EL (cell line): ENCODE measurements at regions not wholly inside any gene's neighbourhood (a gene's known extent, or its start where the extent isn't known, plus 50 kb on each side); places are given as distances from the start of the nearest gene placed in this dataset.
A peak's percentile ranks its signal among the peaks of the same experiment; 100 is the strongest.
"Not testable (repeated sequence)": the region's sequence is repeated elsewhere in the genome, so short reads cannot be mapped to it uniquely, and the experiment has no call there.

ENCODE experiments used
- DNase-seq: peaks from one replicate; pipeline ENCODE4 v3.0.0-alpha.2; 2016

DNA sequence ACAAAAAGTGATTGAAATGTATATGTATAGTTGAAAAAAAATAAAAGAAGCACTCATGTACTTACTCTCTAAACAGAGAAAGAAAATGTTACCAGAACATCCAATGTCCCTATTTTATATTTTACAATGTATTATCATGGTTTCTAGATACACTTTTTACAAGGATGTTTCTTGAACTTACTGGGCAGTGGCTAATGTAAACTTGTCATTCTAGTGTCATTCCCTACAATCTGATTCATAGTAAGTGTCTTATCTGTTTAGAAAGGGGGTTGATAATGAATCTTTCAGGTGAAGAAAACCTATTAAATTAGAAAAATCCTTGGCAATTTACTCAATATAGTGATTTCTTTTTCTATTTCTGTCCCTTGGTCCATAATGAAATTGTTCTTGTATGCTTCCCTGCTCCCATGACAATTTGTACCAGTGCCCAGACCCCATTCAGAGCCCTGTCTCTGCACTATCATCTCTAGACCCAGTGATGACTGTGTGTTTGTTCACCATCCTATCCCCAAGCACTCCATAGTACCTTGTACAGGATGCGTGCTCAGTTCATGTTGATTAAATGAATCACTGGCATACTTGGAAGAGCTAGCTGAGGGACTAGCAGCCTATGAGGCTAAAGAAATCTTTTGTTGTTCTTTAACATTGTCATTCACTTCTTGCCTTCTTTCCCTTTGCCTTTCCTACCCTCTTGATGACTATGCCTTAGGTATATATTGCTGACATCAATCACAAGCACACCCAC lies 101.2 kb downstream of the HMHB1 start:
- DNase-seq, result peak; percentile 86

DNA sequence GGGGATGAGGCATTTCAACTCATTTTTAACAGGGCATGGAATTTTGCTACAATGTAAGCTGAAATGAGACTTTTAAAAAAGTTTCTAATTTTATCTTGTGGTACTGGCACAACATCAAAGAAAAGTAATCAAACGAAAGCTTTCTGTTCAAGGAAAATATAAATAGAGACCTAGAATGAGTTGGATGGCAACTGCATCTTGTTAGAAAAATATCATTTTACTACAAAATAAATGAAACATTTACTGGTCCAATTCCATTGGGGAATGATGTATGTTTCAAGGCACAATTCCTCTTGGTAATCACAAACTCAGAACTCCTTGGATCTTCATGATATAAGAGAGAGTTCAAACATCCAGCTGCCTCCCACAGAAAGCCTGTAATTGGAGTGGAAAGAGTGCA lies 102.8 kb downstream of the HMHB1 start:
- no peak for DNase-seq

DNA sequence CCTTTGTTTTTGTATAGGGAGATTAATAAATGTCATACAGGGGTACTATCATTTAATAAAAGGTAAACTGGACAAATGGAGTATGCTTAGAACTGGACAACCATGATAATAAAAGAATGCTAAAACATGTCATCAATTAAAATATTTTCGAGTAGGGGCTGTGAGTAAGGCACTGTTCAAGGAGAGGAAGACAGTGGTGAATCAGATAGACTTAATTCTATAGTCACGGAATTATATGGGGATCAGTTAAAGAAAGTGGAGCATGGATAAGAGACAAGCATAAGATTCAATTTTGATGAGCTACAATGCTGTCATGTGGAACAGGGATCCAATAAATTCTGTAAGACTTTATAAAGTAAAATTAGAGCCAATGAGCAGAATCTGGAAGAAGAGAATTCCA lies 104.5 kb downstream of the HMHB1 start:
- peak; percentile 44 for DNase-seq

DNA sequence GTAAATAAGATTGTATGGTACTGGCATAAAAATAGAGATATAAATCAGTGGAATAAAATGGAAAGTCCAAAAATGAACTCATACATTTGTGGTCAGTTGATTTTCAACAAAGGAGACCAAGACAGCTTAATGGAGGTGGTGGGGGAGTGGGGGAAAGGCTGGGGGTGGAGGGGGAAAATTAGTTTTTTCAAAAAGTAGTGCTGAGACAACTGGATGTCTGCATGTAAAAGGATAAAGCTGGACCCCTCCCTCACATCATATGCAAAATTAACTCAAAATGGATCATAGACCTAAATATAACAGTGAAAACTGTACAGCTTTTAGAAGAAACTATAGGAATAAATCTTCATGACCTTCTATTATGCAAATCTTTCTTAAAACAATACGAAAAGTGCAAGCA lies 107.0 kb downstream of the HMHB1 start:
- no peak for DNase-seq

DNA sequence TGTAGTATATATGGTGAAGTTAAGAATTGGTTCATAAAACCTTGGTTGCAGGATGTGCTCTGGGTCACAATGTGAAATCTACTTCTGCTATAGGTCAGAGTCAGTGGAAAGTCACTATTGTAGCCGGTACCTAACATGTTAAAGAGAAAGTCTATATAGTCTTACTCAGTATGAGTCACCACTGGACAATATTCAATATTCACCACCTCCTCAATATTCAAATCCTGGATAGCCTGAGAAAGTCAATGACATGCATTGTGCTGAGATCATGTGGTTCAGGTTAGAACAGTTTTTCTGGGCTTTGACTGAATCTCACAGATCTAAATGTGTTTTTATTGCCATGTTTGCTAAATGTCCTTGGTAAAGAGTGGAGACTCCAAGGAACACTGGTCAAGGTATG lies 108.8 kb downstream of the HMHB1 start:
- peak; percentile 74 for DNase-seq

DNA sequence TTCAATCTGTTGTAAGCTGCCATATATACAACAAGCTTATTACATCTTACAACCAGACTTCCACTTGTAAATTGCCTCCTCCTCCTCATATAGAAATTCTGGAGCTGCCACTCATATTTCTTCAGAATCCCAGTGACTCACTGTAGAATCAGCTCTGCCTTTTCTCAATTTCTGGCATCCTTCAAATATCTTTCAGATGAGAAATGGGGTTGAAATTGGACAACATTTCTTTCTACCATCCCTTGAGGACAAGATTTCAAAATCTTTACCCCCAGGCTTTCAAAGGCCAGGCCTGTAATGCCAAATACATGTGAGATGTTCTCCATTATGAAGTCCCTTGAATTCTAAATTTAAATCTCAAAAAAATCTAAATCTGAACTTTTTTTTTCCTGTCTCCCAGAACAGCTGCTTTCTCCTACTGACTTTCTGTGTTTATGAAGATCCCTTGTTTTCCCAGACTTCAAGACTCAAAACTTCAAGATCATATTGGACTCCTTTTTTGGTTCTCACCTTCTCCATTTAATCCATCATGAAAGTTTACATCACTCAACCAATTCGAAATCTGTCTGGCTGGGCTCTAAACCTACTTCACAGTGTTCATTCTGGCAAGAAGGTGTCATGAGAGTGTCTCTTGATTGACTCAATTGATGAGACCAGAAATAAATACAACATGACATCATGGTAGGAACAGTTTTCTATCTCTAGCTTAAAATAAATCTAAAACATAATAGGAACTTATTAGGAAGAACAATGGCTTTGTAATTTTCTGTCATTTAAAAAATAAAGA lies 109.8 kb downstream of the HMHB1 start:
- DNase-seq, result peak; percentile 98

DNA sequence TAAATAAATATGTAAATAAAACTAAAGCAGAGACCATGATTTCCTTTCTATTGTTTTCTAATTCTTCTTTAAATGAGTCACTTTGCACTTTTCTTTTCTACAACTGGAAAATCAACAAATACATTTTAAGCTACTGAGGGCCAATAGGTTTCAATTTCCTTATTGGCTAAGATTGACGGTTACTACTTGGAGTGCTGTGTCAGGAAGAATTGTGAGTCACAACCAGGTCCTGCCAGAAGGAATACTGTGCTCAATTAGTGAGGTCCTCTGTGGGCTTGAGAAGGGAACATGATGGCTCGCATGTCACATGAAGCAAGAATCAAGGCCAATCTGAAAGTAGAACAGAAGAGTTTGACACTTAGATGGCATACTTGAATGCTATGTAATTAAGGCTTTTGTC lies 110.8 kb downstream of the HMHB1 start:
- peak; percentile 79 for DNase-seq

DNA sequence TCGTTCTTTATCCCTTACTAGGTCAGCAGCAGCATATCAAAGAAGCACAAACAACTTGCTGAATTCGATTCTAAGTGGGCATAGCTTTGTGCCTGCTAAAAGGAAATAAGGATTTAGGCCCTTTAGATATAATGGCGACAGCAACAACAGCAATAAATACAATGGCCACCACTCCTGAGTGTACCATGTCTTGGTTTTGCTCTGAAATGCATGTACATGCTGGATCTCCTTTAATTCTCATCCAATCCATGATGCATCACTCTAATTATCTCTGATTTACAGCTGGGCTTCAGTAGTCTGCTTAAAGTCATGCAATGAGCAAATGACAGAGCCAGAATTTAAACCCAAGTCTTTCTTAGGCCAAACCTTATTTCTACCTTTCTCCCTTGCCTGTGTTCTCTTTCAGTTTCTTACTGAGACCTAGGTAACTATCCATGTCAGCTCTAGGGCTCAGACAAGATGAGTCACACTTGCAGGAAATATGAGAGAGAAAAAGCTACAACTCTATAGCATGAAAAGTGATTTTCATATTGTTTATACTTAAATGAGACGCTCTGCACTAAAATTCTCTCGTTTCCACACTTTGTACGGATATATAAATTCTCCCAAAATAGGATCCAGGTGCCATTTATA lies 111.8 kb downstream of the HMHB1 start:
- DNase-seq, result peak; percentile 61

DNA sequence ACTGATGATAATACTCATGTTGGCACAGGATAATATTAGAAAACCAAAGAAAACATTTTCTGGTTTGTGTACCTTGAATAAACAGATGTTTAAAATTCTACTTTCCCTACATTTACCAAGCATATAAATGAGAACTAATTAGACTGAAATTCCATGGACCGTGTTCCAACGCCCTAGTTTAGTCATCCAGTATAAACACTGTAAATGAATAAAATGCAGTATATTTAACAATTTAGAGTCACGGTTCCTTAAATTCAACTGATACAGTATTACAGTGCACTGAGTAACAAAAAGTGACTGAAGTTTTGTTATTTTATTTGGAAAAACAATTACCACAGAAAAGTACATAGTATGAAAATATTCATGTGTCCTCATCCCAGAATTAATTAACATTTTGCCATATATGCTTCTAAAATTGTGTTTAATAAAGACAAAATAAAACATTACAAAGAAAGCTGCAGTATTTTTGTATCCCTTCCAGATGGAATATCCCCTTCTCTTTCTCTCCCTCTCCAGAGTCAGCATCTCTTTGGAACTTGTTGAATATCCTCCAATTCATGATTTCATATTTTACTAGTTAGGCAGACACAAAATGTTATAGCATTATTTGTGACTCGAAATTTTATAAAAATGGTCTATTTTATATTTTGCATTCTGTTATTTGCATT lies 112.5 kb downstream of the HMHB1 start:
- DNase-seq, result no peak

DNA sequence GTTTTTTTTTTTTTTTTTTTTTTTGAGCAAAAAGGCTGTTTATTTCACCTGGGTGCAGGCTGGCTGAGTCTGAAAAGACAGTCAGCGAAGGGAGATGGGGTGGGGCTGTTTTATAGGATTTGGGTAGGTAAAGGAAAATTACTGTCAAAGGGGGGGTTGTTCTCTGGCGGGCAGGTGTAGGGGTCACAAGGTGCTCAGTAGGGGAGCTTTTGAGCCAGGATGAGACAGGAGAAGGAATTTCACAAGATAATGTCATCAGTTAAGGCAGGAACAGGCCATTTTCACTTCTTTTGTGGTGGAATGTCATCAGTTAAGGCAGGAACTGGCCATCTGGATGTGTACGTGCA lies 113.0 kb downstream of the HMHB1 start:
- not testable (repeated sequence) for DNase-seq

DNA sequence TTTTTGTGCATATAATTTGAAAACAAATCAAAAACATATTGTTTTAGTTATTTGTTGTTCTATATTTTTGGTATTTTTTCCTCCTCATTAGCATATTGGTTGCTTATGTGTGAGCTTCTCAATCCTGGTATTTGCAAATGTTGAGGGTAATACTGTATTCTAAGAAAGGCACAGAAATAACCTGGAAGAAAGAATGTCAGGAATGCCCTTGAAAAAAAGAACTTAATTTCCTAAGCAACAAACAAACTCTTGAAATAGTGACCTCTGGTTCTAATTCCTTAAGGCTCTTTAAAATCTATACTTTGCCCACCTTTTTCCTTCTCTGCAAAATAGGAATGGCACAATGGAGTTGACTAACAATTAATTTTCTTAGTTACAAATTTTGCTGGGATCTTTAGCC lies 117.5 kb downstream of the HMHB1 start:
- no peak for DNase-seq

DNA sequence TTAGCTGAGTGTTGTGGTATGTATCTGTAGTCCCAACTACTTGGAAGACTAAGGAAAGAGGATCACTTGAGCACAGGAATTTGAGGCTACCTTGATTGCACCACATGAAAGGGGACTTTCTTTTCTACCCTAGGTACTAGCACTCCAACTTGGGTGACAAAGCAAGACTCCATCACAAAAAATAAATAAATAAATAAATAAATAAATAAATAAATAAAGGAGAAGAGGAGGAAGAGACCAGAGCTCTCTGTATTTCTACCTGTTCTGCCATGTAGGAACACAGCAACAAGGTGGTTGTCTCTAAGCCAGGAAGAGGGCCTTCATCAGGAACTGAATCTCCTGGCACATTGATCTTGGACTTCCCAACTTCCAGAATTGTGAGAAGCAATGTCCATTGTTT lies 118.6 kb downstream of the HMHB1 start:
- no peak for DNase-seq

DNA sequence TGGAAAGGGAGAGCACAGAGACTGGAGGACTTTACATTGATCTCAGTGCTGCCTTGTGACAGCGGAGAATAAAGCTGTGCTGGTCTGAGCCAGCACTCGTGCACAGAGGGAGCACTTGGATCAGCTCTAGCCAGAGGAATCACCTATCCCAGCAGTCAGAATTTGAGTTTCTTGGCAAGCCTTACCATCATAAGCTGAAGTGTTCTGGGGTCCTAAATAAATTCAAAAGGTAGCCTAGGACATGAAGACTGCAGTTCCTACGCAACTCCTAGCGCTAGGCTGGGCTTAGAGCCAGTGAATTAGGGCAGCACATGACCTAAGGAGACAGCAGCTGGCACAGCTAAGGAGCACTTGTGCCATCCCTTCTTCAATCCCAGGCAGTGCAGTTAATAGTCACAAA lies 119.5 kb downstream of the HMHB1 start:
- no peak for DNase-seq

DNA sequence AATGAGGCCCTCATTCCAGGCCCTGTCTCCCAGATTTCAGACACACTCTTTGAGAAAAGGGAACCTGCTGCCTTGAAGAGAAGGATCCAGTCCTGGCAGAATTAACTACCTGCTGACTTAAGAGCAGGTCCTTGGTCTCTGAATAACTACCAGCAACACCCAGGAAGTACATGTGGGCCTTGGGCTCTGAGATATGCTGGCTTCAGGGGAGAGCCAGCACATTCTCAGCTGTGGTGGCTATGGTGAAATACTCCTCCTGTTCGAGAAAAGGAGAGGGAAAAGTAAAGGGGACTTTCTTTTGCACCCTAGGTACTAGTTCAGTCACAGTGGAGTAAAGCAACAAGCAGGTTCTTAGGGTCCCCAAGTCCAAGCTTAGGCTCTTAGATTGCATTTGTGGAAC lies 120.0 kb downstream of the HMHB1 start:
- DNase-seq, result no peak

DNA sequence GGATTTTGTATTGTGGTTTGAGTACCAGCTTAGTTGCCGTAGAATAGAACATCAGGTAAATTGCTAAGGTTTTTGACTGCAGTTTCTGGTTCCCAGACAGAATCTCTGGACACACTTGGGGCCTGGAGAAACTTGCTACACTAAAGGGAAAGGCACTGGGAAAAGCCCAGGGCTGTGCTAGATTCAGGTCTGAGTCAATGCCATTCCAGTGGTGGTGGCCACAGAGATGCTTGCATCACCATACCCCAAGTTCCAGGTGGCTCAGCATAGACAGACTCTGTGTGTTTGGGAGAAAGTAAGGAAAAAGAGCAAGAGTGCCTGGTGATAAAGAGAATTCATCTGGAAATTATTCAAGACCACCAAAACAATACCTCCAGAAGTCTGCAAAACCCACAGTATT lies 120.6 kb downstream of the HMHB1 start:
- DNase-seq, result no peak

DNA sequence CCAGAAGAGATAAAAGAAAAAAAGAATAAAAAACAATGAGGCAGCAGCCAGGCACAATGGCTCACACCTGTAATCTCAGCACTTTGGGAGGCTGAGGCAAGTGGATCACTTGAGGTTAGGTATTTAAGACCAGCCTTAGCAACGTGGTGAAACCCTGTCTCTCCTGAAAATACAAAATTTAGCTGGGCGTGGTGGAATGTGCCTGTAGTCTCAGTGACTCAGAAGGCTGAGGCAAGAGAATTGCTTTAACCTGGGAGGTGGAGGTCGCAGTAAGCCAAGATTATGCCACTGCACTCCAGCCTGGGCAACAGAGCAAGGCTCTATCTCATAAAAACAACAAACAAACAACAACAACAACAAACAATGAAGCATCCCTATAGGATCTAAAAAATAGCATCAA lies 121.5 kb downstream of the HMHB1 start:
- no peak for DNase-seq

DNA sequence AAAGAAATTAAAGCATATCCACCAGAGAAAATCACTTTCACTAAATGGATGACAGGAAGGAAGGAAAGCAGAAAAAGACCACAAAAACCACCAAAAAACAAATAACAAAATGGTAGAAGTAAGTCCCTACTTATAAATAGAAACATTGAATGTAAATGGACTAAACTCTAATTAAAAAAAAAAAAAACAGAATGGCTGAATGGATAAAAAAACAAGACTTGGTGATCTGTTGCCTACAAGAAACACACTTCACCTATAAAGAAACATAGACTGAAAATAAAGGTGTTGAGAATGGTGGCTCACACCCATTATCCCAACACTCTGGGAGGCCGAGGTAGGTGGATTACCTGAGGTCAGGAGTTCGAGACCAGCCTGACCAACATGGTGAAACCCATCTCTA lies 122.9 kb downstream of the HMHB1 start:
- no peak for DNase-seq

DNA sequence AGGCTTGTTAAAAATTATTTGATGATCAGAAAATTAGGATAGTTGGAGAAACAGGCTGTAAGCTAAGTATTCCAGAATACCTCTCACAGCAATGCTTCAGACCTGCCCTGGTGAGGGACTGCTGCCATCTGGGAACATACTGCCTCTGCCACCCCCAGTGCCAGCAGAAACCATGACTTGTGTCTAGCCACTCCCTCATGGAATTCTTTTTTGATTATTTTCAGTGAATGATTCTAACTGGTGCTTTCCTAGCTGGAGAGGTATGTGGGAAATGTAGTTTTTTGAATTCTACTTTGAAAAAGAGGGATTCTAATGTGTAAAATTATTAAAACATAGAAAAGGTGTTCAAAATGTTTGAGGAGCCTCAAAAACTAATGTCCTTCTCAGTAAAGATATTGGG lies 126.3 kb downstream of the HMHB1 start:
- DNase-seq, result peak; percentile 23

DNA sequence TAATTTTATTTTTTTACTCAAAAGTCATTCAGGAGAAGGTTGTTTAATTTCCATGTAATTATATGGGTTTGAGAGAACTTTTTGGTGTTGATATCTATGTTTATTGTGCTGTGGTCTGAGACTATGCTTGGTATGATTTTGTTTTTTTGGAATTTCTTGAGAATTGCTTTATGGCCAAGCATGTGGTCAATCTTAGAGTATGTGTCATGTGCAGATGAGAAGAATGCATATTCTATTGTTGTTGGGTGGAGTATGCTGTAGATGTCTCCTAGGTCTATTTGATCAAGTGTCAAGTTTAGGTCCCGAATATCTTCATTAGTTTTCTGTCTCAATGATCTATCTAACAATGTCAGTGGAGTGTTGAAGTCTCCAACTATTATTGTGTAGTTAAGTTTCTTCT lies 134.9 kb downstream of the HMHB1 start:
- DNase-seq, result peak; percentile 36

DNA sequence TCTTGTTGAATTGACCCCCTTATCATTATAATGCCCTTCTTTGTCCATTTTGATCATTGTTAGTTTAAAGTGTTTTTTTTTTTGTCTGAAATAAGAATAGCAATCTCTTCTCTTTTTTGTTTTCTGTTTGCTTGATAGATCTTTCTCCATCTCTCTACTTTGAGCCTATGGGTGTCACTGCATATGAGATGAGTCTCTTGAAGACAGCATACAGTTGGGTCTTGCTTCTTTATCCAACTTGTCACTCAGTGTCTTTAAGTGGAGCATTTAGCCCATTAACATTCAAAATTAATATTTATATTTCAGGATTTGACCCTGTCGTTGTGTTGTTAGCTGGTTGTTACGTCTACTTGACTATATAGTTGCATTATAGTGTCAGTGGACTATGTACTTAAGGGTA lies 135.4 kb downstream of the HMHB1 start:
- DNase-seq, result no peak

DNA sequence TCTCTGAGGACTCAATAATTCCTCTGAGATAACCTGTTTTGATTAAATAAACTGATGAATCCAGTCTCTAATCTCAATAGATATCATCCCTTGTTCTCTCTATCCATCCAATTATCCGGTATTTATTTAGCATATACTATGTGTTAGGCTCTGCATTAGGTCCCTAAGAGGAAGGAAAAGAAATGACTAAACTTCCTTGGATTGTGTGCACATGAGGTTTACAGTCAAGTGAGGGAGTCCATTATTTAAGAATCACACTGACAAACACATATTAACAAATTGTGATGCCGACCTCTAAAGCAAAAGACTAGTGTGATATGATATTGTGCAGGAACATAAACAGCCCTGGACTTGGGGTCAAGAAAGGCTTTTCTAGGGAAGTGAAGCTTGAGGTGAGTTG lies 140.8 kb downstream of the HMHB1 start:
- no peak for DNase-seq

DNA sequence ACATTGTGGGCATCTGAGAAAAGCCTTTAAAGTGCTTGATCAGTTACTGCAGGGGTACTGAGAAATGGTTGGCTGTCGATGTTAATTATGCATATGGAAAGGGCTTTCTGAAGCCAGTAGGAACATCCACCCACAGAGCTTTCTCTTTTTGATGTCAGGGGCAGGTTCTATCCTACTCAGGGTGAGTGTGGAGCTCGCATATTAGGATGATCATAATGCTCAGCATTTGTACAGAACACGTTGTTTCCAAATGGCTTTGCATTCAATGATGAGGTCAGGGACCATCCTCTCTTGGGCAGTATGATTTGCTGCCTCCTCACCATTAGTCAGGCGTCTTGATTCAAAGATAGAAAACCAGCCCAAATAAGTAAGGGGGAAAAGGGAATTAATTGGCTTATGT lies 141.9 kb downstream of the HMHB1 start:
- DNase-seq, result no peak

DNA sequence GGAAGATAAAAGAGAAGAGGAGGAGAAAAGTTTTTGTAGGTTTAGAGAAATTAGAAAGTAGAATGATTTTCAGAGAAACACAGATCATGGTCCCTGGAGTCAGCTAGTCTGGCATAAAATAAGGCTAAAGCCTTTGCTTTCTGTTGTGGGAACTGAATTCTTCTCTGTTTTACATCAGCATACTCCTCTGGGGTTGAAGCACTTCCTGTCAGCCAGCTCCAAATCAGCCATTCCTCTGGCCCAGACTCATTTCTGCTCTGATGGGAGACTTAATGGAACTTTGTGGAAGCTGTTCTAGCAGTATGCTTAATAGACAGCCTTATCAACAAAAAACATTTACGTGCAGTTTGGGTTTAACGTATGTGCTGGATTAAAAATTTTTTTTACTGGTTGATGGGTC lies 143.2 kb downstream of the HMHB1 start:
- peak; percentile 21 for DNase-seq

DNA sequence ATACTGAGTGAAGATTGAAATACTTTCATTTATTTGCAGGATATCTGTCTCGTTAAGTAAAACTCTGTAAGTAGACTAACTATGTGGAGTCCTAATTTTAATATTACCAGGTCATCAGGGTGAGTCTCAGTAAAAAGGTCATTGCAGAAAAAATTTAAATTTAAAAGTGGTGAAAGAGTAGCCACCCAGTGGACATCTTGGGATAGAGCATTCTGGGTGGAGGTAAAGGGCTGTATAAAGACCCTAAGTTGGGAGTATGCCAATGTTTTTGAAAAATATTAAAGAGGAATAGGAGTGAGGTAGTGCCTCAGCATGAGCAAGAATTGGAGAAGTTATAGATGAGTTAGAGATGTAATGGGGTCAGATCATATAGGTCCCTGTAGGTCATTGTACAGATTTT lies 145.5 kb downstream of the HMHB1 start:
- DNase-seq, result no peak
